H1 (cell line): ENCODE measurements at regions not wholly inside any gene's neighbourhood (a gene's known extent, or its start where the extent isn't known, plus 50 kb on each side); places are given as distances from the start of the nearest gene placed in this dataset.

Experiments used
- CTCF ChIA-PET: fragments of 300-600 bp; sonication (Branson Sonifier 250); formaldehyde crosslinking; loops from one replicate; lab custom pipeline; 2021; ENCODE audit not compliant: partially characterized antibody; lab: Charles Lee
- POLR2A ChIA-PET: fragments of 300-600 bp; sonication (Branson Sonifier 250); formaldehyde crosslinking; loops from one replicate; lab custom pipeline; 2021; ENCODE audit warnings: inconsistent platforms; ENCODE audit not compliant: partially characterized antibody; lab: Charles Lee
- DNase-seq, 2 experiments: peaks; one replicate each; pipeline versions ENCODE4 v3.0.0 to v3.0.0-alpha.2; 2010 to 2022; ENCODE audit warnings: low spot score in 2 of 2, low read depth in 1 of 2, mixed read lengths in 1 of 2
- FAIRE-seq: peaks from 2 replicates; lab custom pipeline; 2011; peaks lifted over from hg19 to GRCh38; lab: Jason Lieb, UNC
- H2AFZ ChIP-seq: 2 replicates; pipeline ENCODE4 v1.8.1; 2012; ENCODE audit warnings: low read length, inconsistent platforms
- H2AK5ac ChIP-seq: 2 replicates; pipeline ENCODE4 v1.6.1; 2013; ENCODE audit warnings: low read depth, low read length
- H2BK120ac ChIP-seq: replicated peaks from 2 replicates; pipeline ENCODE3; 2013; ENCODE audit warnings: low read depth, low read length, inconsistent platforms
- H2BK12ac ChIP-seq: 2 replicates; pipeline ENCODE4 v1.6.1; 2013; ENCODE audit warnings: low read depth, low read length
- H2BK15ac ChIP-seq: 2 replicates; pipeline ENCODE4 v1.6.1; 2013; ENCODE audit warnings: low read length
- H2BK20ac ChIP-seq: 2 replicates; pipeline ENCODE4 v1.6.1; 2013; ENCODE audit warnings: low read length
- H2BK5ac ChIP-seq: 2 replicates; pipeline ENCODE4 v1.6.1; 2013; ENCODE audit warnings: low read depth, low read length
- H3K14ac ChIP-seq: 2 replicates; pipeline ENCODE4 v1.6.1; 2013; ENCODE audit warnings: inconsistent platforms; ENCODE audit not compliant: insufficient read length
- H3K18ac ChIP-seq: 2 replicates; pipeline ENCODE4 v1.6.1; 2013; ENCODE audit warnings: low read length; ENCODE audit errors: extremely low read depth
- H3K23ac ChIP-seq: 2 replicates; pipeline ENCODE4 v1.6.1; 2013; ENCODE audit warnings: inconsistent platforms; ENCODE audit not compliant: insufficient read length
- H3K23me2 ChIP-seq: 2 replicates; pipeline ENCODE4 v1.6.1; 2013; ENCODE audit warnings: low read depth, low read length
- H3K27ac ChIP-seq: 2 replicates; pipeline ENCODE4 v1.6.1; 2011; ENCODE audit warnings: low read depth, low read length, inconsistent platforms
- H3K27me3 ChIP-seq, 4 experiments: replicated peaks in 1 of 4; 1 replicate in 1 of 4; 2 replicates in 3 of 4; pipeline versions ENCODE4 v1.6.1 to v1.8.1; 2011 to 2013; ENCODE audit warnings: low read length in 3 of 4, mild to moderate bottlenecking in 3 of 4, inconsistent platforms in 2 of 4, mixed read lengths in 2 of 4, moderate library complexity in 1 of 4; ENCODE audit not compliant: control insufficient read depth in 3 of 4, insufficient read depth in 3 of 4; ENCODE audit errors: extremely low read depth in 1 of 4
- H3K36me3 ChIP-seq, 4 experiments: 2 replicates each; pipeline versions ENCODE4 v1.6.1 to v1.8.1; 2011 to 2013; ENCODE audit warnings: mild to moderate bottlenecking in 4 of 4, low read length in 3 of 4, moderate library complexity in 2 of 4, control low read depth in 1 of 4, inconsistent platforms in 1 of 4; ENCODE audit not compliant: insufficient read depth in 4 of 4, control insufficient read depth in 2 of 4
- H3K4ac ChIP-seq: replicated peaks from 2 replicates; pipeline ENCODE3; 2013; ENCODE audit warnings: low read length, low read depth, mixed read lengths, inconsistent platforms; ENCODE audit not compliant: insufficient read length
- H3K4me1 ChIP-seq, 4 experiments: replicated peaks in 1 of 4; 1 replicate in 1 of 4; 2 replicates in 3 of 4; pipeline versions ENCODE4 v1.6.1 to v1.8.1; 2011 to 2013; ENCODE audit warnings: low read length in 3 of 4, inconsistent platforms in 2 of 4, mixed read lengths in 1 of 4; ENCODE audit not compliant: insufficient read depth in 4 of 4, control insufficient read depth in 3 of 4
- H3K4me2 ChIP-seq, 2 experiments: 2 replicates each; pipeline versions ENCODE4 v1.6.1 to v1.8.1; 2011 to 2013; ENCODE audit warnings: low read depth in 2 of 2, low read length in 2 of 2, control low read depth in 1 of 2, inconsistent platforms in 1 of 2, mild to moderate bottlenecking in 1 of 2; ENCODE audit not compliant: insufficient read depth in 1 of 2
- H3K4me3 ChIP-seq, 4 experiments: fragments of 200-600, 300-600 bp in 1 of 4; sonication (generic), shearing (Covaris generic), sonication (Bioruptor Twin) in 1 of 4; 2 replicates each; pipeline versions ENCODE4 v1.5.1 to v1.8.1; 2011 to 2016; ENCODE audit warnings: low read length in 4 of 4, low read depth in 3 of 4, control low read depth in 2 of 4, inconsistent platforms in 2 of 4, mild to moderate bottlenecking in 2 of 4, mixed read lengths in 1 of 4, moderate library complexity in 1 of 4; ENCODE audit not compliant: insufficient read depth in 2 of 4; ENCODE audit errors: extremely low read depth in 1 of 4
- H3K56ac ChIP-seq: replicated peaks from 2 replicates; pipeline ENCODE3; 2013; ENCODE audit warnings: low read depth, mild to moderate bottlenecking, mixed read lengths, low read length, inconsistent platforms; ENCODE audit not compliant: insufficient read length
- H3K79me1 ChIP-seq: 2 replicates; pipeline ENCODE4 v1.6.1; 2013; ENCODE audit warnings: low read depth, low read length, control low read depth
- H3K79me2 ChIP-seq, 2 experiments: 2 replicates each; pipeline versions ENCODE4 v1.6.1 to v1.8.1; 2012 to 2013; ENCODE audit warnings: low read length in 2 of 2, mild to moderate bottlenecking in 2 of 2, inconsistent platforms in 1 of 2; ENCODE audit not compliant: insufficient read depth in 2 of 2, control insufficient read depth in 1 of 2
- H3K9ac ChIP-seq, 4 experiments: replicated peaks in 1 of 4; 1 replicate in 1 of 4; 2 replicates in 3 of 4; pipeline versions ENCODE4 v1.6.1 to v1.8.1; 2011 to 2013; ENCODE audit warnings: low read depth in 3 of 4, low read length in 3 of 4, control low read depth in 2 of 4, mild to moderate bottlenecking in 2 of 4, moderate library complexity in 2 of 4, inconsistent platforms in 1 of 4; ENCODE audit errors: extremely low read depth in 1 of 4
- H3K9me3 ChIP-seq, 2 experiments: 2 replicates each; pipeline versions ENCODE4 v1.6.1 to v1.8.1; 2012 to 2013; ENCODE audit warnings: mild to moderate bottlenecking in 2 of 2, moderate library complexity in 2 of 2, control low read depth in 1 of 2, inconsistent platforms in 1 of 2, low read depth in 1 of 2, low read length in 1 of 2, mixed read lengths in 1 of 2; ENCODE audit not compliant: insufficient read depth in 2 of 2
- H4K20me1 ChIP-seq, 2 experiments: replicated peaks in 1 of 2; 2 replicates each; pipeline versions ENCODE3 to v1.8.1; 2011 to 2013; ENCODE audit warnings: inconsistent platforms in 2 of 2, low read length in 2 of 2, mild to moderate bottlenecking in 1 of 2; ENCODE audit not compliant: insufficient read depth in 2 of 2, control insufficient read depth in 1 of 2
- H4K5ac ChIP-seq: 2 replicates; pipeline ENCODE4 v1.6.1; 2013; ENCODE audit warnings: low read length, low read depth, mixed read lengths, inconsistent platforms; ENCODE audit not compliant: insufficient read length
- H4K8ac ChIP-seq: 2 replicates; pipeline ENCODE4 v1.8.0; 2013; ENCODE audit warnings: mild to moderate bottlenecking, moderate library complexity, low read length, inconsistent platforms; ENCODE audit not compliant: insufficient read depth; ENCODE audit errors: extremely low read depth
- H4K91ac ChIP-seq: replicated peaks from 2 replicates; pipeline ENCODE3; 2013; ENCODE audit warnings: low read length, mixed read lengths, inconsistent platforms; ENCODE audit not compliant: insufficient read length
- BRCA1 ChIP-seq: IDR thresholded peaks from 2 replicates; pipeline ENCODE4 v1.6.1; 2012; ENCODE audit warnings: low read depth, low read length, improper control_type of control experiment
- CBX8 ChIP-seq: fragments of 300-800, 300-1000 bp; sonication (generic); IDR thresholded peaks from 2 replicates; pipeline ENCODE4 v1.7.1; 2016; ENCODE audit warnings: low read depth, low read length, borderline replicate concordance
- CTBP2 ChIP-seq: IDR thresholded peaks from 2 replicates; pipeline ENCODE4 v1.7.0; 2011; ENCODE audit warnings: borderline replicate concordance, mild to moderate bottlenecking, moderate library complexity, mixed read lengths, low read length; ENCODE audit not compliant: insufficient read depth, insufficient read length
- RXRA ChIP-seq: IDR thresholded peaks from 2 replicates; pipeline ENCODE4 v1.6.1; 2011; ENCODE audit warnings: low read depth, mild to moderate bottlenecking, low read length, moderate library complexity; ENCODE audit not compliant: insufficient read depth
- SIX5 ChIP-seq: IDR thresholded peaks from 2 replicates; pipeline ENCODE4 v1.6.1; 2011; ENCODE audit warnings: mild to moderate bottlenecking, low read depth, low read length

DNA sequence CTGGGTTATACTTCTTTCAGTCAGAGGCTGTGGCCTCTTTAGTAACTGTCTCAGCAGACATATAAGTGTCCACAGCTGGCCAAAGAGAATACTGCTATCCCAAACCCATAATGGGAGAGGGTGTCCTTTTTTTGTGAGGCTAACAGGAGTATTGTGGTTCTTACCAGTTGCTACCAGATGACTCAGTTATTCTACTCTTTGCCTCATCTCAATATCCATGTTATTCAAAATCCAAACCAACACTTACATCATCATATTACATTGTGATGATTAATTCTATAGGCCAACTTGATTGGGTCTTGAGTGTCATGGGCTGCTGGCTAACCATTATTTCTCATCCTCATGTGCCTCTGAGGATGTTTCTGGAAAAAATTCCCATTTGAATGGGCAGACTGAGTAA lies 120.9 kb downstream of the TMEM168 start:
- no peak overlapping the region for H3K4me2 ChIP-seq
- H4K8ac ChIP-seq: no peak overlapping the region
- no peaks in the 10 kb centered on the region for H3K79me1 ChIP-seq
- CTCF ChIA-PET: no interaction called here
- H3K27ac ChIP-seq: no peak overlapping the region
- no peak for FAIRE-seq
- H4K91ac ChIP-seq: no peak overlapping the region
- H2BK20ac ChIP-seq: no peak overlapping the region
- H3K4me1 ChIP-seq: peaks cover 0 to 7% (median 3%) of the 10 kb centered on the region in 4 experiments; a peak in 3 of 7 replicates
- no peak overlapping the region for H2BK15ac ChIP-seq
- H3K79me2 ChIP-seq: no peaks in the 10 kb centered on the region
- no peak for DNase-seq
- no peak overlapping the region for H3K4me3 ChIP-seq
- no peaks in the 10 kb centered on the region for H3K23me2 ChIP-seq
- no peak for TF ChIP-seq BRCA1
- TF ChIP-seq RXRA: no peak
- no peak for TF ChIP-seq CBX8
- TF ChIP-seq CTBP2: no peak
- no peak for TF ChIP-seq SIX5
- no peaks in the 10 kb centered on the region for H3K9me3 ChIP-seq
- H3K23ac ChIP-seq: no peak overlapping the region
- H4K5ac ChIP-seq: no peak overlapping the region
- no peak overlapping the region for H2BK12ac ChIP-seq
- H3K36me3 ChIP-seq: no peaks in the 10 kb centered on the region
- H2BK120ac ChIP-seq: no peak overlapping the region
- H4K20me1 ChIP-seq: no peaks in the 10 kb centered on the region
- H2AK5ac ChIP-seq: no peak overlapping the region
- no peak overlapping the region for H3K9ac ChIP-seq
- H2BK5ac ChIP-seq: no peak overlapping the region
- H3K27me3 ChIP-seq: peaks cover 0 to 2% (median 0%) of the 10 kb centered on the region in 4 experiments; a peak in 1 of 7 replicates
- no peak overlapping the region for H3K14ac ChIP-seq
- no peak overlapping the region for H3K4ac ChIP-seq
- no peak overlapping the region for H3K18ac ChIP-seq
- POLR2A ChIA-PET: no interaction called here
- no peak overlapping the region for H2AFZ ChIP-seq
- no peak overlapping the region for H3K56ac ChIP-seq
